ENCODE measurements at regions not wholly inside any gene's neighbourhood (a gene's known extent, or its start where the extent isn't known, plus 50 kb on each side); places are given as distances from the start of the nearest gene placed in this dataset.
A peak's percentile ranks its signal among the peaks of the same experiment; 100 is the strongest.

GRCh38 chr1:244963231-244963826 lies 99.0 kb upstream of the HNRNPU start (continued):
- no peak for TF ChIP-seq PRPF4 (IDR thresholded peaks at IDR 0.05; ENCODE audit: insufficient read depth, low read depth, low read length, poor library complexity, severe bottlenecking)
- TF ChIP-seq ZEB2 (IDR thresholded peaks at IDR 0.05): no peak
- TF ChIP-seq ETV6 (IDR thresholded peaks at IDR 0.05; ENCODE audit: borderline replicate concordance in 1 of 2, low read depth in 2 of 2, low read length in 1 of 2): no peak
- TF ChIP-seq ETV6 (CRISPR knock-in tag; IDR thresholded peaks at IDR 0.05; ENCODE audit: borderline replicate concordance): no peak

- no TSS peak for BruUV-seq (replicated peaks)
- H3K4me3 ChIP-seq: no peak overlapping the region
- H3K4me2 ChIP-seq (ENCODE audit: insufficient read depth, low read length): no peak overlapping the region
- no peak overlapping the region for H3K27ac ChIP-seq (ENCODE audit: extremely low read depth, low read depth, low read length)
- no peak for ATAC-seq
- no peak overlapping the region for H3K9ac ChIP-seq (ENCODE audit: insufficient read depth in 1 of 2, low read depth in 2 of 2, low read length in 2 of 2)
- peaks cover 3 to 13% of the 10 kb centered on the region in 2 experiments; a peak in 4 of 5 replicates for H3K4me1 ChIP-seq (replicated peaks in 1 of 2; ENCODE audit: control insufficient read depth in 2 of 2, insufficient read depth in 2 of 2, low read length in 2 of 2)
- DNase-seq (ENCODE audit: extremely low read depth in 1 of 4, low spot score in 3 of 4): no peak
- H3K79me2 ChIP-seq (ENCODE audit: control insufficient read depth, insufficient read depth, low read length): no peaks in the 10 kb centered on the region
- H4K20me1 ChIP-seq (replicated peaks; ENCODE audit: control insufficient read depth, insufficient read depth, low read length): no peaks in the 10 kb centered on the region
- in situ Hi-C loops (cut with MboI): no loop called here
- intact Hi-C loops (cut with micrococcal nuclease): no loop called here
- ChIA-PET POLR2A (interaction anchor here (0.6 kb wide), 1 partner anchor 126 kb away, joined by 4 read pairs; no protein-coding TSS in a partner anchor), CTCF (ENCODE audit: low intra/inter-chr PET ratio) (no interaction called here)
- no peaks in the 10 kb centered on the region for H3K27me3 ChIP-seq (ENCODE audit: control insufficient read depth in 2 of 2, insufficient read depth in 2 of 2, low read length in 2 of 2)
- no peak for FAIRE-seq
- H3K9me1 ChIP-seq (ENCODE audit: control insufficient read depth, insufficient read depth, low read length): no peaks in the 10 kb centered on the region
- no peak overlapping the region for H2AFZ ChIP-seq (ENCODE audit: low read depth, low read length)
- H3K9me3 ChIP-seq (replicated peaks; ENCODE audit: control insufficient read depth, insufficient read depth, low read depth, low read length): no peaks in the 10 kb centered on the region
- H3K36me3 ChIP-seq (ENCODE audit: control insufficient read depth, insufficient read depth, low read length): no peaks in the 10 kb centered on the region
- WGBS (ENCODE audit: insufficient coverage, low coverage, missing lambda C conversion rate): 18% methylated on average over 3 of the region's 3 CpGs
- peak; percentile 42 for TF ChIP-seq USF2 (CRISPR knock-in tag; IDR thresholded peaks at IDR 0.05)
- no peak for TF ChIP-seq SPI1 (IDR thresholded peaks at IDR 0.05; ENCODE audit: borderline replicate concordance, low read depth, low read length)
- peak; percentile 43 for TF ChIP-seq USF1 (CRISPR knock-in tag; IDR thresholded peaks at IDR 0.05)
- TF ChIP-seq SP2 (IDR thresholded peaks at IDR 0.05; ENCODE audit: extremely low read depth, low read depth, low read length, poor library complexity, severe bottlenecking): no peak
- no peak for TF ChIP-seq ZNF3 (CRISPR knock-in tag; IDR thresholded peaks at IDR 0.05)
- peak; percentile 67; the same call in 1 of the 2 replicates for TF ChIP-seq RAD51 (IDR thresholded peaks at IDR 0.05; ENCODE audit: borderline replicate concordance, low read depth)
- TF ChIP-seq CUX1 (CRISPR knock-in tag; IDR thresholded peaks at IDR 0.05): no peak
- TF ChIP-seq E2F6 (IDR thresholded peaks at IDR 0.05; ENCODE audit: borderline replicate concordance in 1 of 2, extremely low read depth in 1 of 2, insufficient read depth in 1 of 2, insufficient read length in 1 of 2, low read depth in 1 of 2, low read length in 1 of 2, poor library complexity in 1 of 2, severe bottlenecking in 1 of 2): peak in 1 of 2 experiments; percentile 27
Observed at GRCh38 chr1:244962130-244962529, 97.8 kb upstream of the HNRNPU start.

Data from K562 (cell line).